Glutamatergic neuron (in vitro differentiated cells): ENCODE measurements at regions not wholly inside any gene's neighbourhood (a gene's known extent, or its start where the extent isn't known, plus 50 kb on each side); places are given as distances from the start of the nearest gene placed in this dataset.

Experiments used
- DNase-seq: peaks from one replicate; pipeline ENCODE4 v3.0.0; 2022
- H3K27ac Mint-ChIP-seq: one replicate; pipeline ENCODE4 v1.8.0; 2020; ENCODE audit warnings: mild to moderate bottlenecking, mixed read lengths, inconsistent platforms; ENCODE audit not compliant: unreplicated experiment
- H3K27me3 Mint-ChIP-seq: one replicate; pipeline ENCODE4 v1.8.0; 2020; ENCODE audit warnings: mild to moderate bottlenecking, moderate library complexity, mixed read lengths, inconsistent platforms; ENCODE audit not compliant: unreplicated experiment
- H3K36me3 Mint-ChIP-seq: one replicate; pipeline ENCODE4 v1.8.0; 2020; ENCODE audit warnings: mild to moderate bottlenecking, mixed read lengths, inconsistent platforms; ENCODE audit not compliant: unreplicated experiment
- H3K4me1 Mint-ChIP-seq: one replicate; pipeline ENCODE4 v1.8.0; 2020; ENCODE audit warnings: mild to moderate bottlenecking, low read depth, mixed read lengths, inconsistent platforms; ENCODE audit not compliant: unreplicated experiment
- H3K4me3 Mint-ChIP-seq: one replicate; pipeline ENCODE4 v1.8.0; 2020; ENCODE audit warnings: mild to moderate bottlenecking, mixed read lengths, inconsistent platforms; ENCODE audit not compliant: unreplicated experiment
- H3K9me3 Mint-ChIP-seq: one replicate; pipeline ENCODE4 v1.8.0; 2020; ENCODE audit warnings: mild to moderate bottlenecking, moderate library complexity, mixed read lengths, inconsistent platforms; ENCODE audit not compliant: unreplicated experiment
- CTCF ChIP-seq: fragments of 200-600 bp; sonication (generic); IDR thresholded peaks from one replicate; pipeline ENCODE4 v1.5.0; 2021; ENCODE audit not compliant: partially characterized antibody, unreplicated experiment

GRCh38 chr17:72315122-72315913 lies 194.5 kb downstream of the SOX9 start:
- H3K4me1 Mint-ChIP-seq: no peaks in the 10 kb centered on the region
- no peak for DNase-seq

GRCh38 chr17:72318131-72318530 lies 197.3 kb downstream of the SOX9 start:
- Mint-ChIP-seq H3K4me3 (no peak overlapping the region), H3K27ac (no peak overlapping the region), H3K27me3 (peaks cover 1% of the 10 kb centered on the region), H3K4me1 (no peaks in the 10 kb centered on the region), H3K9me3 (peaks cover 2% of the 10 kb centered on the region), H3K36me3 (peaks cover 4% of the 10 kb centered on the region)
- TF ChIP-seq CTCF: no peak
- no peak for DNase-seq

More at GRCh38 chr17:72315122-72315913, 194.5 kb downstream of the SOX9 start:
- Mint-ChIP-seq H3K27ac (no peak overlapping the region), H3K36me3 (no peaks in the 10 kb centered on the region), H3K27me3 (peaks cover 1% of the 10 kb centered on the region), H3K4me3 (no peak overlapping the region), H3K9me3 (peaks cover 2% of the 10 kb centered on the region)
- TF ChIP-seq CTCF: no peak

- H3K4me3 Mint-ChIP-seq: no peak overlapping the region
- H3K9me3 Mint-ChIP-seq: peaks cover 2% of the 10 kb centered on the region
- DNase-seq: no peak
- no peak for TF ChIP-seq CTCF
- peaks cover 4% of the 10 kb centered on the region for H3K36me3 Mint-ChIP-seq
- no peak overlapping the region for H3K27ac Mint-ChIP-seq
- H3K27me3 Mint-ChIP-seq: peaks cover 1% of the 10 kb centered on the region
- H3K4me1 Mint-ChIP-seq: no peaks in the 10 kb centered on the region
Observed at GRCh38 chr17:72321896-72322295, 201.1 kb downstream of the SOX9 start.

- no peaks in the 10 kb centered on the region for H3K27me3 Mint-ChIP-seq
- no peak for TF ChIP-seq CTCF
- no peaks in the 10 kb centered on the region for H3K9me3 Mint-ChIP-seq
- no peaks in the 10 kb centered on the region for H3K4me1 Mint-ChIP-seq
- H3K27ac Mint-ChIP-seq: no peak overlapping the region
- no peak for DNase-seq
- H3K4me3 Mint-ChIP-seq: no peak overlapping the region
- H3K36me3 Mint-ChIP-seq: no peaks in the 10 kb centered on the region
Observed at GRCh38 chr17:72332367-72332766, 211.5 kb downstream of the SOX9 start.

GRCh38 chr17:72333570-72333969 lies 212.8 kb downstream of the SOX9 start:
- Mint-ChIP-seq H3K4me3 (no peak overlapping the region), H3K27me3 (no peaks in the 10 kb centered on the region), H3K36me3 (no peaks in the 10 kb centered on the region), H3K27ac (no peak overlapping the region), H3K4me1 (no peaks in the 10 kb centered on the region), H3K9me3 (no peaks in the 10 kb centered on the region)
- TF ChIP-seq CTCF: no peak
- DNase-seq: no peak
